A673 (cell line): ENCODE measurements at regions not wholly inside any gene's neighbourhood (a gene's known extent, or its start where the extent isn't known, plus 50 kb on each side); places are given as distances from the start of the nearest gene placed in this dataset.

Experiments used
- BruUV-seq: library from RNA; stranded (reverse); fragments of 400-500 nt; replicated peaks from 2 replicates; lab custom pipeline; 2021; lab: Mats Ljungman, UMichigan
- CTCF ChIA-PET: fragments of 300-600 bp; sonication (Branson Sonifier 250); formaldehyde crosslinking; loops from one replicate; lab custom pipeline; 2022; ENCODE audit warnings: antibody characterized with exemption; lab: Charles Lee
- POLR2A ChIA-PET: fragments of 300-600 bp; sonication (Branson Sonifier 250); formaldehyde crosslinking; loops from one replicate; lab custom pipeline; 2022; ENCODE audit warnings: antibody characterized with exemption; ENCODE audit not compliant: low non-redundant PET; lab: Charles Lee
- DNase-seq: peaks from one replicate; pipeline ENCODE4 v3.0.0-alpha.2; 2015; ENCODE audit warnings: low spot score
- H3K27ac ChIP-seq: fragments of 200-600 bp; sonication (generic); 2 replicates; pipeline ENCODE4 v1.5.1; 2016; ENCODE audit warnings: mixed run types, low read depth, mild to moderate bottlenecking, mixed read lengths, antibody characterized with exemption, low read length; ENCODE audit not compliant: poor library complexity, severe bottlenecking
- H3K27me3 ChIP-seq: fragments of 200-600 bp; sonication (generic); replicated peaks from 2 replicates; pipeline ENCODE4 v1.6.1; 2017; ENCODE audit warnings: mixed run types, low read depth, mild to moderate bottlenecking, mixed read lengths, antibody characterized with exemption, low read length; ENCODE audit not compliant: insufficient read depth, poor library complexity
- H3K36me3 ChIP-seq: fragments of 200-600 bp; sonication (generic); 2 replicates; pipeline ENCODE4 v1.6.1; 2016; ENCODE audit warnings: mixed run types, mild to moderate bottlenecking, mixed read lengths, antibody characterized with exemption, low read length; ENCODE audit not compliant: insufficient read depth, poor library complexity, severe bottlenecking
- H3K4me1 ChIP-seq: fragments of 200-600 bp; sonication (generic); 2 replicates; pipeline ENCODE4 v1.6.1; 2017; ENCODE audit warnings: mixed run types, mild to moderate bottlenecking, mixed read lengths, antibody characterized with exemption, low read length; ENCODE audit not compliant: insufficient read depth, poor library complexity, severe bottlenecking
- H3K4me3 ChIP-seq: fragments of 200-600 bp; sonication (generic); 2 replicates; pipeline ENCODE4 v1.5.1; 2016; ENCODE audit warnings: low read depth, mixed run types, mild to moderate bottlenecking, mixed read lengths, low read length; ENCODE audit not compliant: poor library complexity, severe bottlenecking
- H3K9me3 ChIP-seq: fragments of 200-600 bp; sonication (generic); 2 replicates; pipeline ENCODE4 v1.6.1; 2016; ENCODE audit warnings: mixed run types, low read depth, mild to moderate bottlenecking, mixed read lengths, antibody characterized with exemption, low read length; ENCODE audit not compliant: poor library complexity, severe bottlenecking
- EZH2 ChIP-seq: fragments of 200-600 bp; sonication (generic); IDR thresholded peaks from 2 replicates; pipeline ENCODE4 v1.6.1; 2017; ENCODE audit warnings: borderline replicate concordance, low read depth, mild to moderate bottlenecking, mixed read lengths, antibody characterized with exemption, low read length; ENCODE audit not compliant: poor library complexity, severe bottlenecking
- intact Hi-C: fragments of 100-400 bp; cut with micrococcal nuclease; formaldehyde crosslinking; loops from one replicate; pipeline ENCODE4 v1.10.0; 2022; ENCODE audit not compliant: unreplicated experiment
- TF ChIP-seq, protein P1 (sequence below): fragments of 300-800, 200-600 bp; sonication (generic); conservative IDR thresholded peaks from 2 replicates; pipeline ENCODE4 v1.5.1; 2017; ENCODE audit warnings: low read depth, mild to moderate bottlenecking, antibody characterized with exemption, low read length, moderate library complexity, mixed read lengths

DNA sequence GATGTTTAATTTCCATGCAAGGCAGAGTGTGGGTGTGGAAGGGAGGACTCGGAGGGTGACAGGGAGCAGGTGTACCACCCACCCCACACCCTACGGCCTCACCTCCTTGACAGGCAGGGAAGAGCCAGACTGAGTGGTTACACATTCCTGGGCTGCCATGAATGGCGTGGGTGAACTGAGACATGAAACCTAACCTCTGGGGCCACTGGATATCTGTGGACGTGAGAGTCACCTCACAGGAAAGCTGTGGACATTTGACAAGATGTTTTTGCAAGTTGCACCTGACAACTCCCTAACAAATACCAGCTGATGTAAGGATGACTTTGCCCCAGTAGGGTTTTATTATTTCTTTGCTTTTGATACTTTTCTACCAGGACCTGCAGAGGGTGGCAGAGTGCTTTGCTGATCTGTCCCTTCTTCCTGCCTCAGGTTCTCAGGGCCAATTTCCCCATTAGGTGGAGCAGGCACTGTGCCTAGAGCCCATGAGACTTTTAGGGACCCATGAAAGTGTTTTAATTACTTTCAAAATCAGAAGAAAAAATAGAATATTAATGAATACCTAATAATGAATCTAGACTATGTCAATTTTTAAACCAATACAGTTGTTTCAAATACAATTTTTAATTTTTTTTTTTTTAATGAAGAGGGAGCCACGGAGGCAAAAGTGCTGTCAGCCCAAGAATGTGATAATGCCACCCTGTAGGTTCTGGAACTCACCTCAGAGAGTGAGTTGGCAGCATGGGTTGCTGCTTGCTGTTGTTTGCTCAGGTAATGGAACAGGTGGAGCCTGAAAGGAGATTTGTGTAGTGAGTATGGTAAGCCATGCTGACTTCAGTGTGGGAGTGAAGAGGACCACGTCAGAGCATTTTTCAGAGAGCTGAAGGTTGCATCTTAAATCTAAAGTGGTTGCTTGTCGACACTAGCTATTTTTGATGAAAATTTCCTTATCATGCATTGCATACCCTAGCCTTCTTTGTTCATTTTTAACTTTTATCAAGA is 58.0 kb upstream of the CYSLTR2 start:
- peak; percentile 53 for DNase-seq
- intact Hi-C loops, result loop anchor here (1.0 to 10.0 kb wide), 2 partner anchors 139 to 174 kb away; no protein-coding TSS in a partner anchor
- no peaks in the 10 kb centered on the region for H3K36me3 ChIP-seq
- TF ChIP-seq EZH2, result no peak
- TF ChIP-seq, protein P1, sequence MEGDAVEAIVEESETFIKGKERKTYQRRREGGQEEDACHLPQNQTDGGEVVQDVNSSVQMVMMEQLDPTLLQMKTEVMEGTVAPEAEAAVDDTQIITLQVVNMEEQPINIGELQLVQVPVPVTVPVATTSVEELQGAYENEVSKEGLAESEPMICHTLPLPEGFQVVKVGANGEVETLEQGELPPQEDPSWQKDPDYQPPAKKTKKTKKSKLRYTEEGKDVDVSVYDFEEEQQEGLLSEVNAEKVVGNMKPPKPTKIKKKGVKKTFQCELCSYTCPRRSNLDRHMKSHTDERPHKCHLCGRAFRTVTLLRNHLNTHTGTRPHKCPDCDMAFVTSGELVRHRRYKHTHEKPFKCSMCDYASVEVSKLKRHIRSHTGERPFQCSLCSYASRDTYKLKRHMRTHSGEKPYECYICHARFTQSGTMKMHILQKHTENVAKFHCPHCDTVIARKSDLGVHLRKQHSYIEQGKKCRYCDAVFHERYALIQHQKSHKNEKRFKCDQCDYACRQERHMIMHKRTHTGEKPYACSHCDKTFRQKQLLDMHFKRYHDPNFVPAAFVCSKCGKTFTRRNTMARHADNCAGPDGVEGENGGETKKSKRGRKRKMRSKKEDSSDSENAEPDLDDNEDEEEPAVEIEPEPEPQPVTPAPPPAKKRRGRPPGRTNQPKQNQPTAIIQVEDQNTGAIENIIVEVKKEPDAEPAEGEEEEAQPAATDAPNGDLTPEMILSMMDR, result peak; percentile 61
- H3K4me1 ChIP-seq, result no peaks in the 10 kb centered on the region
- no peak overlapping the region for H3K27ac ChIP-seq
- BruUV-seq, result no TSS peak
- CTCF ChIA-PET, result interaction anchor here (0.6 kb wide), 1 partner anchor 173 kb away, joined by 3 read pairs; no protein-coding TSS in a partner anchor
- no peaks in the 10 kb centered on the region for H3K27me3 ChIP-seq
- no peaks in the 10 kb centered on the region for H3K9me3 ChIP-seq
- POLR2A ChIA-PET, result no interaction called here
- no peak overlapping the region for H3K4me3 ChIP-seq

GRCh38 chr13:48600374-48601364 is 53.1 kb upstream of the CYSLTR2 start:
- BruUV-seq, result no TSS peak
- H3K27ac ChIP-seq, result no peak overlapping the region
- POLR2A ChIA-PET, result no interaction called here

More at GRCh38 chr13:48600374-48601364, 53.1 kb upstream of the CYSLTR2 start:
- Histone ChIP-seq H3K4me3 (no peak overlapping the region), H3K36me3 (no peaks in the 10 kb centered on the region), H3K4me1 (no peaks in the 10 kb centered on the region), H3K27me3 (no peaks in the 10 kb centered on the region), H3K9me3 (peaks cover 2% of the 10 kb centered on the region)
- intact Hi-C loops, result no loop called here
- CTCF ChIA-PET, result interaction anchor here (0.8 kb wide), 1 partner anchor 171 kb away, joined by 15 read pairs; no protein-coding TSS in a partner anchor
- TF ChIP-seq, protein P1, result no peak
- no peak for TF ChIP-seq EZH2
- DNase-seq, result peak; percentile 4
